ENCODE measurements at regions not wholly inside any gene's neighbourhood (a gene's known extent, or its start where the extent isn't known, plus 50 kb on each side); places are given as distances from the start of the nearest gene placed in this dataset.

- no peaks in the 10 kb centered on the region for H3K27me3 ChIP-seq (ENCODE audit: control insufficient read depth, insufficient read depth, low read length)
- no peak overlapping the region for H3K4me3 ChIP-seq (ENCODE audit: low read depth, low read length)
- H3K27ac ChIP-seq (ENCODE audit: low read depth, low read length): no peak overlapping the region
- 0 out of 2 replicates have a peak, but pooled peaks cover 4% of the 10 kb centered on the region for H3K36me3 ChIP-seq (ENCODE audit: control insufficient read depth, insufficient read depth, low read length)
- no peaks in the 10 kb centered on the region for H3K9me3 ChIP-seq (ENCODE audit: control insufficient read depth, insufficient read depth, low read length)
- peaks cover 6% of the 10 kb centered on the region; the same call in 1 of the 2 replicates for H3K4me1 ChIP-seq (ENCODE audit: control insufficient read depth, insufficient read depth, low read length)
- H3K9ac ChIP-seq (ENCODE audit: low read depth, low read length): no peak overlapping the region
Measured at GRCh38 chr3:176376531-176376930, 820.8 kb downstream of the TBL1XR1 start.

DNA sequence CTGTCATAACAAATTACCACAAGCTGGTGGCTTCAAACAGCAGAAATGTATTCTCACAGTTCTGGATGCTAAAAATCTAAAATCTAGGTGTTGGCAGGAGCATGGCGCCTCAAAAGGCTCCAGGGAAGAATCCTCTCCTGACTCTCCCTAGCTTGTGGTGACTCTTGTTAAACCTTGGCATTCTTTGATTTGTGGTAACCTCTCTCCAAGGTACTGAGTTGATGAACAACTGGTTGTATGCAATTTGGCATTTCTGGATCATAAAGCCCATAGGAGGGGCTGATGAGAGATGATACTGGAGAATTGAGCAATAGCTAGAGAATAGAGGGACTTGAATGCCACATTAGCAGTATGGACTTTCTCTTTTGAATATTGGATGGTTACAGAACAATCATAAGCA lies 821.8 kb downstream of the TBL1XR1 start:
- H3K36me3 ChIP-seq (ENCODE audit: control insufficient read depth, insufficient read depth, low read length): 0 out of 2 replicates have a peak, but pooled peaks cover 4% of the 10 kb centered on the region
- H3K4me1 ChIP-seq (ENCODE audit: control insufficient read depth, insufficient read depth, low read length): peaks cover 6% of the 10 kb centered on the region; the same call in 1 of the 2 replicates
- no peak overlapping the region for H3K27ac ChIP-seq (ENCODE audit: low read depth, low read length)
- no peak overlapping the region for H3K9ac ChIP-seq (ENCODE audit: low read depth, low read length)
- H3K4me3 ChIP-seq (ENCODE audit: low read depth, low read length): no peak overlapping the region
- no peaks in the 10 kb centered on the region for H3K9me3 ChIP-seq (ENCODE audit: control insufficient read depth, insufficient read depth, low read length)
- no peaks in the 10 kb centered on the region for H3K27me3 ChIP-seq (ENCODE audit: control insufficient read depth, insufficient read depth, low read length)

GRCh38 chr3:176362191-176362731 lies 835.0 kb downstream of the TBL1XR1 start:
- H3K9ac ChIP-seq (ENCODE audit: low read depth, low read length): peak overlapping the region; percentile 16; the same call in 1 of the 2 replicates
- H3K27ac ChIP-seq (ENCODE audit: low read depth, low read length): no peak overlapping the region
- H3K4me3 ChIP-seq (ENCODE audit: low read depth, low read length): peak overlapping the region; percentile 61

DNA sequence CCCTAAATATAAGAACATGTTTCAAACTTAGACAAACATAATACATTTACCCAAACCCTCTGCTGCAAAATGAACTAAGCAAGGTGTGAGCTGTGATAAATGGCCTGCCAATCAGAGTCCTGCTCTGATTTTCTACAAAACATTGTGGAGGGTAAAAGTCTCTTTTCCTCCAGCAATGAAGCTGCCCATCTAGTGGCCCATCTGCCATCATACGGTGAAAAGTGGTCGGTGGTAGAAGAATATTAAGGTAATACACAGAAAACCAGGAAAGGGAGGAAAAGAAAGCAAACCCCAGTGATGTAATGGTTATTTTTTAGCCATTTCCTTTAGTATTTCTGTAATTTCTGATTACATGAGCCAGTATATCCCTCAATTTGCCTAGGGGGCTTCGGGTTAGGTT lies 838.1 kb downstream of the TBL1XR1 start:
- H3K9me3 ChIP-seq (ENCODE audit: control insufficient read depth, insufficient read depth, low read length): no peaks in the 10 kb centered on the region
- no peak overlapping the region for H3K9ac ChIP-seq (ENCODE audit: low read depth, low read length)
- peaks cover 12% of the 10 kb centered on the region; the same call in 1 of the 2 replicates for H3K4me1 ChIP-seq (ENCODE audit: control insufficient read depth, insufficient read depth, low read length)
- no peak overlapping the region for H3K27ac ChIP-seq (ENCODE audit: low read depth, low read length)
- no peaks in the 10 kb centered on the region for H3K36me3 ChIP-seq (ENCODE audit: control insufficient read depth, insufficient read depth, low read length)
- H3K27me3 ChIP-seq (ENCODE audit: control insufficient read depth, insufficient read depth, low read length): no peaks in the 10 kb centered on the region
- H3K4me3 ChIP-seq (ENCODE audit: low read depth, low read length): no peak overlapping the region

More at GRCh38 chr3:176362191-176362731, 835.0 kb downstream of the TBL1XR1 start:
- peaks cover 12% of the 10 kb centered on the region; the same call in 1 of the 2 replicates for H3K4me1 ChIP-seq (ENCODE audit: control insufficient read depth, insufficient read depth, low read length)
- H3K27me3 ChIP-seq (ENCODE audit: control insufficient read depth, insufficient read depth, low read length): no peaks in the 10 kb centered on the region
- H3K9me3 ChIP-seq (ENCODE audit: control insufficient read depth, insufficient read depth, low read length): no peaks in the 10 kb centered on the region
- no peaks in the 10 kb centered on the region for H3K36me3 ChIP-seq (ENCODE audit: control insufficient read depth, insufficient read depth, low read length)

DNA sequence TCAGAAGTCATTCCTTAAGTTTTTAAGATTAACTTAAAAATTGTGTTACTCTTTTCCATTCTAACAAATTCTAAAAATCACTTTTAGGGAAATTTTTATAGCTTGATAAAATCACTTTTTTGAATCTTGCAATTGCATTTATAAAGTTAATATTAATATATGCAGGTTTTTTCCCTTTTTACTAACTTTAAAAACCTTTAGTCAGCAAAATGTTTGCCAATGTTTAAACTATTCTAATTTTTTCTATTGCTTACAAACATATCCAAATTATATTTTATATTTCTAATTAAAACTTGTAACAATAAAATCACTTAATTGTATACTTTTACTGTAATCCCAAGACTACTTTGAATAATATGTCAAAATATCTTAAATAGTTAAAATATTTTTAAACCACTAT lies 839.4 kb downstream of the TBL1XR1 start:
- no peak overlapping the region for H3K9ac ChIP-seq (ENCODE audit: low read depth, low read length)
- no peak overlapping the region for H3K27ac ChIP-seq (ENCODE audit: low read depth, low read length)
- no peak overlapping the region for H3K4me3 ChIP-seq (ENCODE audit: low read depth, low read length)
- H3K36me3 ChIP-seq (ENCODE audit: control insufficient read depth, insufficient read depth, low read length): no peaks in the 10 kb centered on the region
- no peaks in the 10 kb centered on the region for H3K27me3 ChIP-seq (ENCODE audit: control insufficient read depth, insufficient read depth, low read length)
- H3K9me3 ChIP-seq (ENCODE audit: control insufficient read depth, insufficient read depth, low read length): no peaks in the 10 kb centered on the region
- H3K4me1 ChIP-seq (ENCODE audit: control insufficient read depth, insufficient read depth, low read length): peaks cover 11% of the 10 kb centered on the region; the same call in 1 of the 2 replicates

- H3K27ac ChIP-seq (ENCODE audit: low read depth, low read length): no peak overlapping the region
- no peaks in the 10 kb centered on the region for H3K27me3 ChIP-seq (ENCODE audit: control insufficient read depth, insufficient read depth, low read length)
- no peak overlapping the region for H3K4me3 ChIP-seq (ENCODE audit: low read depth, low read length)
- H3K4me1 ChIP-seq (ENCODE audit: control insufficient read depth, insufficient read depth, low read length): peaks cover 8% of the 10 kb centered on the region; the same call in 1 of the 2 replicates
- H3K9me3 ChIP-seq (ENCODE audit: control insufficient read depth, insufficient read depth, low read length): no peaks in the 10 kb centered on the region
- no peaks in the 10 kb centered on the region for H3K36me3 ChIP-seq (ENCODE audit: control insufficient read depth, insufficient read depth, low read length)
- no peak overlapping the region for H3K9ac ChIP-seq (ENCODE audit: low read depth, low read length)
Measured at GRCh38 chr3:176354843-176355242, 842.4 kb downstream of the TBL1XR1 start.

- no peak overlapping the region for H3K27ac ChIP-seq (ENCODE audit: low read depth, low read length)
- no peaks in the 10 kb centered on the region for H3K9me3 ChIP-seq (ENCODE audit: control insufficient read depth, insufficient read depth, low read length)
- H3K4me3 ChIP-seq (ENCODE audit: low read depth, low read length): no peak overlapping the region
- H3K9ac ChIP-seq (ENCODE audit: low read depth, low read length): no peak overlapping the region
- no peaks in the 10 kb centered on the region for H3K27me3 ChIP-seq (ENCODE audit: control insufficient read depth, insufficient read depth, low read length)
- H3K36me3 ChIP-seq (ENCODE audit: control insufficient read depth, insufficient read depth, low read length): no peaks in the 10 kb centered on the region
- no peaks in the 10 kb centered on the region for H3K4me1 ChIP-seq (ENCODE audit: control insufficient read depth, insufficient read depth, low read length)
Measured at GRCh38 chr3:176352716-176353334, 844.5 kb downstream of the TBL1XR1 start.

- Histone ChIP-seq H3K27me3 (ENCODE audit: control insufficient read depth, insufficient read depth, low read length) (no peaks in the 10 kb centered on the region), H3K4me3 (ENCODE audit: low read depth, low read length) (no peak overlapping the region), H3K36me3 (ENCODE audit: control insufficient read depth, insufficient read depth, low read length) (no peaks in the 10 kb centered on the region), H3K4me1 (ENCODE audit: control insufficient read depth, insufficient read depth, low read length) (no peaks in the 10 kb centered on the region), H3K9me3 (ENCODE audit: control insufficient read depth, insufficient read depth, low read length) (no peaks in the 10 kb centered on the region), H3K27ac (ENCODE audit: low read depth, low read length) (no peak overlapping the region), H3K9ac (ENCODE audit: low read depth, low read length) (no peak overlapping the region)
Measured at GRCh38 chr3:176351408-176351807, 845.9 kb downstream of the TBL1XR1 start.

DNA sequence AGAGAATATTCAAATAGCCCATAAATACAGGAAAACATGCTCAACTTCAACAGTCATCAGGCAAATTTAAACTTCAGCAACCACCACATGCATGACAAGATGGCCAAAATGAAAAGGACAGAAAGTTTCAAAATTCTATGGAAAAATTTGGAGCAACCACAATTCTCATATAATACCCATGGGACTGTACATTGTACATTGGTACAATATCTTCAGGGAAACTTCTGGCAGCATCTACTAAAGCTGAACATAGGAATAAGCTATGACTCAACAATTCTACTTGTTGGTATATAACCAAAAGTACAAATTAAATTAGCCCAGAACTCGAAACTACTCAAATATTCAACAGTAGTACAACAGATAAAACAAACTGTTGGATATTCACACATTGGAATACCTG lies 847.6 kb downstream of the TBL1XR1 start:
- no peak overlapping the region for H3K27ac ChIP-seq (ENCODE audit: low read depth, low read length)
- no peak overlapping the region for H3K4me3 ChIP-seq (ENCODE audit: low read depth, low read length)
- no peaks in the 10 kb centered on the region for H3K27me3 ChIP-seq (ENCODE audit: control insufficient read depth, insufficient read depth, low read length)
- no peaks in the 10 kb centered on the region for H3K36me3 ChIP-seq (ENCODE audit: control insufficient read depth, insufficient read depth, low read length)
- no peaks in the 10 kb centered on the region for H3K4me1 ChIP-seq (ENCODE audit: control insufficient read depth, insufficient read depth, low read length)
- no peaks in the 10 kb centered on the region for H3K9me3 ChIP-seq (ENCODE audit: control insufficient read depth, insufficient read depth, low read length)
- no peak overlapping the region for H3K9ac ChIP-seq (ENCODE audit: low read depth, low read length)

DNA sequence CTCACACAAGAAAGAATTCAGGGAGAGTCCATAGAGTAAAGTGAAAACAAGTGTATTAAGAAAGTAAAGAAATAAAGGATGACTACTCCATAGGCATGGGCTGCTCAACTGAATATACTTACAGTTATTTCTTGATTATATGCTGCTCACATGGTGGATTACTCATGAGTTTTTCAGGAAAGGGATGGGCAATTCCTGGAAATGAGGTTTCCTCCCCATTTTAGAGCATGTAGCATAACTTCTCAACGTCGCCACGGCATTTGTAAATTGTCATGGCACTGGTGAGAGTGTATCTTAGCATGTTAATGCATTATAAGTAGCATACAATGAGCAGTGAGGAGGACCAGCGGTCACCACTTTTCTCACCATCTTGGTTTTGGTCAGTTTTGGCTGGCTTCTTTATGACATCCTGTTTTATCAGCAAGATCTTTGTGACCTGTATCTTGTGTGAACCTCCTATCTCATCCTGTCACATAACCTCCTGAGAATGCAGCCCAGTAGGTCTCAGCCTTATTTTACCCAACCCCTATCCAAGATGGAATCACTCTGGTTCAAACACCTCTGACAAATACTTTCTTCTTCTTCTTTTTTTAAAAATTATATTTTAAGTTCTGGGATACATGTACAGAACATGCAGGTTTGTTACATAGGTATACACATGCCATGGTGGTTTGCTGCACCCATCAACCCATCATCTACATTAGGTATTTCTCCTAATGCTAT lies 849.7 kb downstream of the TBL1XR1 start:
- no peaks in the 10 kb centered on the region for H3K9me3 ChIP-seq (ENCODE audit: control insufficient read depth, insufficient read depth, low read length)
- no peaks in the 10 kb centered on the region for H3K27me3 ChIP-seq (ENCODE audit: control insufficient read depth, insufficient read depth, low read length)
- H3K4me3 ChIP-seq (ENCODE audit: low read depth, low read length): no peak overlapping the region
- no peaks in the 10 kb centered on the region for H3K36me3 ChIP-seq (ENCODE audit: control insufficient read depth, insufficient read depth, low read length)
- H3K9ac ChIP-seq (ENCODE audit: low read depth, low read length): no peak overlapping the region
- H3K4me1 ChIP-seq (ENCODE audit: control insufficient read depth, insufficient read depth, low read length): no peaks in the 10 kb centered on the region
- H3K27ac ChIP-seq (ENCODE audit: low read depth, low read length): no peak overlapping the region

- Histone ChIP-seq H3K36me3 (ENCODE audit: control insufficient read depth, insufficient read depth, low read length) (no peaks in the 10 kb centered on the region), H3K27ac (ENCODE audit: low read depth, low read length) (no peak overlapping the region), H3K4me3 (ENCODE audit: low read depth, low read length) (no peak overlapping the region), H3K4me1 (ENCODE audit: control insufficient read depth, insufficient read depth, low read length) (peaks cover 4% of the 10 kb centered on the region; the same call in 1 of the 2 replicates), H3K27me3 (ENCODE audit: control insufficient read depth, insufficient read depth, low read length) (no peaks in the 10 kb centered on the region), H3K9ac (ENCODE audit: low read depth, low read length) (no peak overlapping the region), H3K9me3 (ENCODE audit: control insufficient read depth, insufficient read depth, low read length) (no peaks in the 10 kb centered on the region)
Measured at GRCh38 chr3:176341963-176342362, 855.3 kb downstream of the TBL1XR1 start.

Data from HUES48 (cell line).